Sigmoid colon (tissue), 3 donors: ENCODE measurements at regions not wholly inside any gene's neighbourhood (a gene's known extent, or its start where the extent isn't known, plus 50 kb on each side); places are given as distances from the start of the nearest gene placed in this dataset.

Source experiments
- CTCF ChIP-seq, 4 experiments: fragments of 450-650 bp in 3 of 4; fragments of 200-600 bp in 1 of 4; IDR thresholded peaks; one replicate each; pipeline ENCODE4 v1.5.1; 2016 to 2019; ENCODE audit warnings: antibody characterized with exemption in 4 of 4, mild to moderate bottlenecking in 3 of 4, moderate library complexity in 2 of 4
- POLR2A ChIP-seq, 2 donors: fragments of 450-650 bp; IDR thresholded peaks; one replicate each; pipeline ENCODE4 v1.6.1; 2016; ENCODE audit warnings: antibody characterized with exemption in 2 of 2, mild to moderate bottlenecking in 2 of 2, moderate library complexity in 2 of 2

GRCh38 chr3:17951241-17951640, 208.8 kb upstream of the TBC1D5 start:
- TF ChIP-seq POLR2A (IDR thresholded peaks at IDR 0.05): no peak
- TF ChIP-seq CTCF (IDR thresholded peaks at IDR 0.05): no peak
